Endothelial cell of hepatic sinusoid (primary cell): ENCODE measurements at regions not wholly inside any gene's neighbourhood (a gene's known extent, or its start where the extent isn't known, plus 50 kb on each side); places are given as distances from the start of the nearest gene placed in this dataset.

Experiments
- in situ Hi-C: cut with HindIII; loops from 2 replicates; pipeline ENCODE4 v1.10.0; 2017; ENCODE audit warnings: low sequenced_read_pairs

- in situ Hi-C loops: loop anchor here (10.0 to 25.0 kb wide), 2 partner anchors 305 to 382 kb away; no protein-coding TSS in a partner anchor
Observed at GRCh38 chr21:38729754-38730379, 75.9 kb upstream of the ETS2 start.

GRCh38 chr21:38733972-38734546, 71.7 kb upstream of the ETS2 start:
- in situ Hi-C loops: loop anchor here (10.0 to 25.0 kb wide), 2 partner anchors 301 to 378 kb away; no protein-coding TSS in a partner anchor

GRCh38 chr21:38734646-38735365, 70.9 kb upstream of the ETS2 start:
- in situ Hi-C loops: loop anchor here (5.0 to 25.0 kb wide), 3 partner anchors 72 to 377 kb away; partner anchors contain the start of gene ETS2

- in situ Hi-C loops: loop anchor here (5.0 to 25.0 kb wide), 3 partner anchors 72 to 377 kb away; partner anchors contain the start of gene ETS2
Observed at GRCh38 chr21:38735626-38736206, 70.0 kb upstream of the ETS2 start.

GRCh38 chr21:38740090-38740489, 65.6 kb upstream of the ETS2 start:
- in situ Hi-C loops: loop anchor here (25.0 kb wide), 1 partner anchor 372 kb away; no protein-coding TSS in a partner anchor

GRCh38 chr21:38741092-38741949, 64.4 kb upstream of the ETS2 start:
- in situ Hi-C loops: loop anchor here (25.0 kb wide), 1 partner anchor 371 kb away; no protein-coding TSS in a partner anchor

- in situ Hi-C loops: loop anchor here (25.0 kb wide), 1 partner anchor 370 kb away; no protein-coding TSS in a partner anchor
Observed at GRCh38 chr21:38741950-38742256, 63.8 kb upstream of the ETS2 start.

GRCh38 chr21:38742580-38743260, 63.0 kb upstream of the ETS2 start:
- in situ Hi-C loops: loop anchor here (25.0 kb wide), 1 partner anchor 370 kb away; no protein-coding TSS in a partner anchor

- in situ Hi-C loops: loop anchor here (25.0 kb wide), 1 partner anchor 368 kb away; no protein-coding TSS in a partner anchor
Observed at GRCh38 chr21:38743772-38744529, 61.8 kb upstream of the ETS2 start.

- in situ Hi-C loops: loop anchor here (25.0 kb wide), 1 partner anchor 367 kb away; no protein-coding TSS in a partner anchor
Observed at GRCh38 chr21:38744861-38745260, 60.9 kb upstream of the ETS2 start.

GRCh38 chr21:38747810-38748209, 57.9 kb upstream of the ETS2 start:
- in situ Hi-C loops: loop anchor here (25.0 kb wide), 1 partner anchor 364 kb away; no protein-coding TSS in a partner anchor

- in situ Hi-C loops: no loop called here
Observed at GRCh38 chr21:38751379-38752050, 54.2 kb upstream of the ETS2 start.

- in situ Hi-C loops: no loop called here
Observed at GRCh38 chr21:38752051-38752505, 53.7 kb upstream of the ETS2 start.

GRCh38 chr21:38753114-38753513, 52.6 kb upstream of the ETS2 start:
- in situ Hi-C loops: no loop called here

- in situ Hi-C loops: no loop called here
Observed at GRCh38 chr21:38753557-38753971, 52.2 kb upstream of the ETS2 start.
